Right lobe of liver (tissue), 4 donors: ENCODE measurements at regions not wholly inside any gene's neighbourhood (a gene's known extent, or its start where the extent isn't known, plus 50 kb on each side); places are given as distances from the start of the nearest gene placed in this dataset.

Experiments used
- CTCF ChIP-seq, 4 donors: fragments of 200-600 bp in 3 of 4; fragments of 450-650 bp in 1 of 4; IDR thresholded peaks; one replicate each; pipeline versions ENCODE4 v1.5.1 to v1.8.0; 2016 to 2022; ENCODE audit warnings: antibody characterized with exemption in 4 of 4, mild to moderate bottlenecking in 2 of 4
- POLR2A ChIP-seq: fragments of 450-650 bp; IDR thresholded peaks from one replicate; pipeline ENCODE4 v1.6.1; 2017; ENCODE audit warnings: antibody characterized with exemption, mild to moderate bottlenecking
- donor health status: DM: no; HTN: no; CAD: no.
- donor health status: DM: no; HTN: no; CAD: no.
- donor health status: DM: no; HTN: yes; CAD: no.

GRCh38 chr4:54391104-54391503 is 162.0 kb downstream of the PDGFRA start:
- TF ChIP-seq CTCF (IDR thresholded peaks at IDR 0.05) (no peak), POLR2A (no peak)
